ENCODE measurements at regions not wholly inside any gene's neighbourhood (a gene's known extent, or its start where the extent isn't known, plus 50 kb on each side); places are given as distances from the start of the nearest gene placed in this dataset.
"Not testable (repeated sequence)": the region's sequence is repeated elsewhere in the genome, so short reads cannot be mapped to it uniquely, and the experiment has no call there.

DNA sequence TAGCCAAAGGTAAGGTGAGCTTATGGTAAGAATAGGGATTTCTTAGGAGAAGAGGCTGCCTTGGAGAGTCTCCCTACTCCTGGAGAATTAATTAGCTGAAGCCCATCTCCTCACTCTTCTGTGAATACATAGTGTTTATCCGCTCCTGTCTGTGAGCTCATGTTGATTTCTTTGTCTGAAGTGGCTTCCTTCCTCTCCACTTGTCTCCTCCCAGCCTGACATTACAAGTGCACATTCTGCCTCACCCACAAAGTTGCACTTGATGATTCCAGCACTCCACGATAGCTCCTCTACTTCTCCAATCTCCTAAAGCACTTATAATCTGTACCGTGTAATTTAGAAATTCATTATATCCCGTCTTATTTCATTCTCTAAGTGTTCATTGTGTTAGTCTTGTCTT lies 287.2 kb downstream of the QKI start:
- no peak overlapping the region for H3K27ac ChIP-seq (ENCODE audit: low read length)
- H3K27me3 ChIP-seq (ENCODE audit: control insufficient read depth, insufficient read depth, low read length) = no peaks in the 10 kb centered on the region
- no peaks in the 10 kb centered on the region for H3K36me3 ChIP-seq (ENCODE audit: control insufficient read depth, insufficient read depth, low read length)
- no peaks in the 10 kb centered on the region for H3K4me1 ChIP-seq (ENCODE audit: control insufficient read depth, insufficient read depth, low read length)
- no peak for DNase-seq
- H3K4me3 ChIP-seq (ENCODE audit: low read length) = no peak overlapping the region
- WGBS (ENCODE audit: insufficient coverage, low lambda C conversion rate) = 100% methylated on average over 1 of the region's 4 CpGs
- H3K9me3 ChIP-seq (ENCODE audit: control insufficient read depth, low read depth, low read length) = no peaks in the 10 kb centered on the region

DNA sequence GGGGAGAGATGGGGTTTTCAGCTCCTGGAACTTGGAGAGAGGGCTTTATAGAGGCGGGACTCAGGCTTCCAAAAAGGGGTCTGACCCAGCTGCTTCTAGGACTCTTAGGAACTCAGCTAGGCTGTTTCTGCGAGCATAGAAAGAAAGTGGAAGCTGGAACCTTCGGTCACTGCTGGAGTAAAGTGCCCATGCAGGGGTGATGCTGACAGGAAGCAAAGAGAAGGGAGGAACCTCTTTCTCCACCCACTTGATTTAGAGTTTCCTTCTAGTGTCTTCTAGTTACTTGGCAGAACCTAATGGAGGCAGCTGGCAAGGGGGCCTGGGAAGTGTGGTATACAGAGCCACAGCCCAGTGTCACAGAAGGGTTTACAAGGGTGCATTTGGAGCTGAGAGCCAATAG lies 283.6 kb downstream of the QKI start:
- H3K4me1 ChIP-seq (ENCODE audit: control insufficient read depth, insufficient read depth, low read length) = no peaks in the 10 kb centered on the region
- no peak for DNase-seq

DNA sequence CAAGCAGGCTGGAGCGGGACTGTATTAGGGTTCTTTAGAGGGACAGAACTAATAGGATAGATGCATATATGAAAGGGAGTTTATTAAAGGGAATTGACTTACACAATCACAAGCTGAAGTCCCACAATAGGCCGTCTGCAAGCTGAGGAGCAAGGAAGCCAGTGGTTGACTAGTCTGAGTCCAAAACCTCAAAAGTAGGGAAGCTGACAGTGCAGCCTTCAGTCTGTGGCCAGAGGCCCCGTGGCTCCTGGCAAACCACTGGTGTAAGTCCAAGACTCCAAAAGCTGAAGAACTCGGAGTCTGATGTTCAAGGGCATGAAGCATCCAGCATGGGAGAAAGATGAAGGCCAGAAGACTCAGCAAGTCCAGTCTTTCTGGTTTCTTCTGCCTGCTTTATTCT lies 281.8 kb downstream of the QKI start:
- not testable (repeated sequence) for H3K9me3 ChIP-seq (ENCODE audit: control insufficient read depth, low read depth, low read length); H3K27ac ChIP-seq (ENCODE audit: low read length); DNase-seq; H3K36me3 ChIP-seq (ENCODE audit: control insufficient read depth, insufficient read depth, low read length); H3K4me3 ChIP-seq (ENCODE audit: low read length); H3K27me3 ChIP-seq (ENCODE audit: control insufficient read depth, insufficient read depth, low read length); H3K4me1 ChIP-seq (ENCODE audit: control insufficient read depth, insufficient read depth, low read length)
- WGBS (ENCODE audit: insufficient coverage, low lambda C conversion rate) = no CpG with 5 or more reads among the region's 4 CpGs

More for the DNA sequence above, 283.6 kb downstream of the QKI start:
- WGBS (ENCODE audit: insufficient coverage, low lambda C conversion rate) = no CpG with 5 or more reads among the region's 3 CpGs
- H3K27me3 ChIP-seq (ENCODE audit: control insufficient read depth, insufficient read depth, low read length) = no peaks in the 10 kb centered on the region
- H3K27ac ChIP-seq (ENCODE audit: low read length) = no peak overlapping the region
- no peaks in the 10 kb centered on the region for H3K36me3 ChIP-seq (ENCODE audit: control insufficient read depth, insufficient read depth, low read length)
- no peaks in the 10 kb centered on the region for H3K9me3 ChIP-seq (ENCODE audit: control insufficient read depth, low read depth, low read length)
- H3K4me3 ChIP-seq (ENCODE audit: low read length) = no peak overlapping the region

DNA sequence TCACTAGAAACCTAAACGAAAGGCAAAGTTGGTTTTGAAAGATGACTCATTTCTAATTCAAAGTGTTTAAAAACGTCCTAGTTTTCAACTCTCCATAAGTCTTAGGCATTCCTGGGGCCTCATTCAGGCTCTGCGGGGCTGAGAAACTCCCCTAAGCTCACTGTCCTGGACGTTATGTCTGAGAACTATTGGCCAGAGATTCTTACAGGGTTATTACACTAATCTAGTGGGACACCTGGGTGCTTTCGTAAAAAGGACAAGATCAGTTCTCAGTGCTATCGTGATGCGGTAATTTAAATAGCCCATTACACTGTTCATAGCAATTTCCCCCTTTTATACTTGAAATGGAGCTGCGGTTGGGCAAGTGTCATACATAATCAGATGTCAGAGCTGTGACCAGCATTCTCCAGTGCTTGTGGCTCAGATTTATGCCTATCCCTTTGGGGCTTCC lies 280.9 kb downstream of the QKI start:
- Histone ChIP-seq H3K36me3 (ENCODE audit: control insufficient read depth, insufficient read depth, low read length) (no peaks in the 10 kb centered on the region), H3K27ac (ENCODE audit: low read length) (no peak overlapping the region), H3K4me3 (ENCODE audit: low read length) (no peak overlapping the region), H3K9me3 (ENCODE audit: control insufficient read depth, low read depth, low read length) (no peaks in the 10 kb centered on the region), H3K27me3 (ENCODE audit: control insufficient read depth, insufficient read depth, low read length) (no peaks in the 10 kb centered on the region), H3K4me1 (ENCODE audit: control insufficient read depth, insufficient read depth, low read length) (no peaks in the 10 kb centered on the region)
- WGBS (ENCODE audit: insufficient coverage, low lambda C conversion rate) = no CpG with 5 or more reads among the region's 8 CpGs
- DNase-seq = no peak

DNA sequence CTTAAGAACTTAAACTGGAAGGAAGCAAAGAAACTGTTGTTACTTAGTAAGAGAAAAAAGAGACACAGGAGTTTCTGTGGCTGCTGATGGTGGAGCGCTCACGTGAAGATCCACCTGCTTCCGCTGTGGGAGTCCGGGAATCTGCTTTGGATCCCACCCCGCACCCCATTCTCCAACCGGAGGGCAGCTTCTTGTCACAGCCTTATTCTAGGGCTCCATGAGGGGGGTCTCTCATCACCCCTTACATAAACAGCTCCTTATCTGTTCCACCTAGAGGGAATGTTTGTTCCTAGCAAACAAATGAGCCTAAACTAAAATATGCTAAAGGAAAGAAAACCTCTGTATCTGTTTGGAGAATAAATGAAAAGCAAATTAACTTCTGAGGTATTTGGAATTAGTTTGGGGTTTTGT lies 280.5 kb downstream of the QKI start:
- Histone ChIP-seq H3K36me3 (ENCODE audit: control insufficient read depth, insufficient read depth, low read length) (no peaks in the 10 kb centered on the region), H3K27ac (ENCODE audit: low read length) (no peak overlapping the region)
- DNase-seq = no peak

DNA sequence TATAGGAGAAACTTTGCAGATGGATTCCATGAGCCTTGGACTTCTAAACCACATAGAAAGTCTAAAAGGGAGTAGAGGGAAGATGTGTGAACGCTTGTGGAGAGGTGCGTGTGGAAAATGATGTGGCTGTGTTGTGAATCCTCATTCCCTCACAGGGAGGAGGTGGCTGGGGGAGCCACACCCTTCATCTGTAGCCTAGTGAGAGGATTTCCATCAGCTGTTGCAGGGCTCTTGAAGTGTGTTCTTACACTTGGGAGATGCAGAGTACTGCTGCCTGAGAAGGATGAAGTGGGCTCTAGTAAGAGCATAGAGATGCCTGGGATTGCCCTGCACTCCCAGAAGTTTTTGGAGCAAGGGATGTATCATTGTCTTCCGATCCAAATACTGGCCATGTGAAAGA lies 279.6 kb downstream of the QKI start:
- WGBS (ENCODE audit: insufficient coverage, low lambda C conversion rate) = no CpG with 5 or more reads among the region's 3 CpGs
- no peaks in the 10 kb centered on the region for H3K4me1 ChIP-seq (ENCODE audit: control insufficient read depth, insufficient read depth, low read length)
- DNase-seq = no peak
- no peaks in the 10 kb centered on the region for H3K27me3 ChIP-seq (ENCODE audit: control insufficient read depth, insufficient read depth, low read length)
- H3K36me3 ChIP-seq (ENCODE audit: control insufficient read depth, insufficient read depth, low read length) = no peaks in the 10 kb centered on the region
- H3K27ac ChIP-seq (ENCODE audit: low read length) = no peak overlapping the region
- H3K9me3 ChIP-seq (ENCODE audit: control insufficient read depth, low read depth, low read length) = no peaks in the 10 kb centered on the region
- no peak overlapping the region for H3K4me3 ChIP-seq (ENCODE audit: low read length)

More for the DNA sequence above, 280.5 kb downstream of the QKI start:
- WGBS (ENCODE audit: insufficient coverage, low lambda C conversion rate) = no CpG with 5 or more reads among the region's 6 CpGs
- H3K4me1 ChIP-seq (ENCODE audit: control insufficient read depth, insufficient read depth, low read length) = no peaks in the 10 kb centered on the region
- no peak overlapping the region for H3K4me3 ChIP-seq (ENCODE audit: low read length)
- no peaks in the 10 kb centered on the region for H3K9me3 ChIP-seq (ENCODE audit: control insufficient read depth, low read depth, low read length)
- no peaks in the 10 kb centered on the region for H3K27me3 ChIP-seq (ENCODE audit: control insufficient read depth, insufficient read depth, low read length)

DNA sequence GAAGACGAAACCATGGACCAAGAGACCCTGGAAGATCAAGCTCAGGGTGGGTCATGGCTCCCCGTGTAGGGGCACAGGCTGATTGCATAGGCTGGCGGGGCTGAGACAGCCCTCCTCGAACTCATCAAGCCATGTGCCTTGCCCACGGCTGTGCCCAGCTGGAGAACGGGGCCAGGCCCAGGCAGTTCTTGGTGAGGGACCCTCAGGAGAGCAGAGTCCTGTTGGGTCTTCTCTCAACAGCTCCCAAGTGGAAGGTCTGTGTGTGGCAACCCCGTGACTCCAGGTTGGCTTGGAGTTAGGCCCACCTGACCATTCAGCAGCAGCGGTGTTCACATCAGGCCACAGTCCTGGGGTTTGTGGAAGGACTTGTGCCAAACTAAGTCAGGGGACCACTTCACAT lies 276.5 kb downstream of the QKI start:
- no CpG with 5 or more reads among the region's 8 CpGs for WGBS (ENCODE audit: insufficient coverage, low lambda C conversion rate)

DNA sequence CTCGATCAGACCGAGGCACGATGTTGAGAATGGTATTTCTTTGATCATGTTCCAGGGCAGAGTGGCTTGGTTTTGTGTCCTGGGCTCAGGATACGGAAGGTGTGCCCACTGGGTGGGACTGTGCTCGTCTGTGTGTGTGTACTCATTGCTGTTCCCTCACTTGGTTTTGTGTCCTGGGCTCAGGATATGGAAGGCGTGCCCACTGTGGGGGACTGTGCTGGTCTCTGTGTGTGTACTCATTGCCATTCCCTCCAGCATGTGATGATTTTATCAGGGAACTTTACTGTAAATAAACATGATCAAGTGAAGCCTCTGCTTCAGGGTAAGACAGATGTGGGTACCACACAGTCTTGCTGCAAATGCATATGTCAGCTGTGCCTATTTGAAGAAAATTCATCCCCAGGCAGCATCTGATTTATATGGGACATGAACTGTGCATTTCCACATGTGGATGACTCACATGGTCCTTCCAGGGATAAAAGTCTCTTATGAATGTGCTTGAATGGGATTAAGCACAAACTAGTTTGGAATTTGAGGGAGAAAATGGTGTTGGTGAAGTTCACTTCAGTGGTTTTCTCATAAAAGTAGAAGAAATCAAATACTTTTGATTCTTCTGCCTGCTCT lies 274.3 kb downstream of the QKI start:
- DNase-seq = no peak
- Histone ChIP-seq H3K27me3 (ENCODE audit: control insufficient read depth, insufficient read depth, low read length) (no peaks in the 10 kb centered on the region), H3K4me1 (ENCODE audit: control insufficient read depth, insufficient read depth, low read length) (no peaks in the 10 kb centered on the region), H3K4me3 (ENCODE audit: low read length) (no peak overlapping the region), H3K9me3 (ENCODE audit: control insufficient read depth, low read depth, low read length) (no peaks in the 10 kb centered on the region), H3K27ac (ENCODE audit: low read length) (no peak overlapping the region), H3K36me3 (ENCODE audit: control insufficient read depth, insufficient read depth, low read length) (no peaks in the 10 kb centered on the region)
- no CpG with 5 or more reads among the region's 6 CpGs for WGBS (ENCODE audit: insufficient coverage, low lambda C conversion rate)

More for the DNA sequence above, 276.5 kb downstream of the QKI start:
- no peaks in the 10 kb centered on the region for H3K4me1 ChIP-seq (ENCODE audit: control insufficient read depth, insufficient read depth, low read length)
- no peak for DNase-seq
- no peaks in the 10 kb centered on the region for H3K9me3 ChIP-seq (ENCODE audit: control insufficient read depth, low read depth, low read length)
- no peak overlapping the region for H3K4me3 ChIP-seq (ENCODE audit: low read length)
- H3K36me3 ChIP-seq (ENCODE audit: control insufficient read depth, insufficient read depth, low read length) = no peaks in the 10 kb centered on the region
- H3K27me3 ChIP-seq (ENCODE audit: control insufficient read depth, insufficient read depth, low read length) = no peaks in the 10 kb centered on the region
- H3K27ac ChIP-seq (ENCODE audit: low read length) = no peak overlapping the region

DNA sequence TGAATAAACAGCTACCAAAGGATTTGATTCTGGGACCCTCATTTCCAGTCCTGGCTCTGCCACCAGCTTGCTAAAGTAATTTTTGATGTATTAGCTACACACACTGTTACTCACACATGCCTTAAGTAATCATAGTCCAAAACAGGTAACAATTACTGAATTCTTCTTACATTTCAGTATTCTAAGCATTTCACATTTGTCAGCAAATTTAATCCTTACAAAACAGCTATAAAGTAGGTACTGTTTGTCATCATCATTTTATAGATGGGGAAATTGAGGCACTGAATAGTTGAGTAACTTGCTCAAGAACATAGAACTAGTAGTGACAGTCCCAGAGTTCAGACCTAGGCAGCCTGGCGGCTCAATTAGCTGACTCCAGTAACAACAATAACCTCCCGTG lies 272.6 kb downstream of the QKI start:
- DNase-seq = no peak
- no peak overlapping the region for H3K27ac ChIP-seq (ENCODE audit: low read length)
- no peaks in the 10 kb centered on the region for H3K36me3 ChIP-seq (ENCODE audit: control insufficient read depth, insufficient read depth, low read length)
- H3K4me1 ChIP-seq (ENCODE audit: control insufficient read depth, insufficient read depth, low read length) = no peaks in the 10 kb centered on the region
- H3K27me3 ChIP-seq (ENCODE audit: control insufficient read depth, insufficient read depth, low read length) = no peaks in the 10 kb centered on the region
- no CpG with 5 or more reads among the region's 2 CpGs for WGBS (ENCODE audit: insufficient coverage, low lambda C conversion rate)
- no peaks in the 10 kb centered on the region for H3K9me3 ChIP-seq (ENCODE audit: control insufficient read depth, low read depth, low read length)
- no peak overlapping the region for H3K4me3 ChIP-seq (ENCODE audit: low read length)

DNA sequence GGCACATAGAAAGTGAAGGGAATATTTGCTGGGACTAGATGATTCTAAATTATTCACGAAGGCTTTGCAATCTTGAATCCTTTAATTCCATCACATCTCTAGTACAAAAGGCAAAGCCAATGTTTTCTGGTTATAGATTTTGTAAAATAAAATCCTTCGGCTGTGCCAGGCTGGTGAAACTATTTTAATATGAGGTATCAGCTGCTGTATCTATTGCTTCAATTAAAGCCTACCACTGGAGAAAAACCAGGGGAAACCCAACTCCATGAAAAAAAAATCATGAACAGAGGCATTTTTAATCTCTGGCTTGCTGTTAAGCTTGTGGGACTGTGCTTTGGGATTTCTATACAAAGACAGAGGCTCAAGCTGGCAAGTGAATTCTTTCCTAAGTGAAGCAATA lies 271.8 kb downstream of the QKI start:
- Histone ChIP-seq H3K27me3 (ENCODE audit: control insufficient read depth, insufficient read depth, low read length) (no peaks in the 10 kb centered on the region), H3K4me3 (ENCODE audit: low read length) (no peak overlapping the region), H3K9me3 (ENCODE audit: control insufficient read depth, low read depth, low read length) (no peaks in the 10 kb centered on the region), H3K36me3 (ENCODE audit: control insufficient read depth, insufficient read depth, low read length) (no peaks in the 10 kb centered on the region), H3K27ac (ENCODE audit: low read length) (no peak overlapping the region), H3K4me1 (ENCODE audit: control insufficient read depth, insufficient read depth, low read length) (no peaks in the 10 kb centered on the region)
- 100% methylated on average over 1 of the region's 2 CpGs for WGBS (ENCODE audit: insufficient coverage, low lambda C conversion rate)
- no peak for DNase-seq

DNA sequence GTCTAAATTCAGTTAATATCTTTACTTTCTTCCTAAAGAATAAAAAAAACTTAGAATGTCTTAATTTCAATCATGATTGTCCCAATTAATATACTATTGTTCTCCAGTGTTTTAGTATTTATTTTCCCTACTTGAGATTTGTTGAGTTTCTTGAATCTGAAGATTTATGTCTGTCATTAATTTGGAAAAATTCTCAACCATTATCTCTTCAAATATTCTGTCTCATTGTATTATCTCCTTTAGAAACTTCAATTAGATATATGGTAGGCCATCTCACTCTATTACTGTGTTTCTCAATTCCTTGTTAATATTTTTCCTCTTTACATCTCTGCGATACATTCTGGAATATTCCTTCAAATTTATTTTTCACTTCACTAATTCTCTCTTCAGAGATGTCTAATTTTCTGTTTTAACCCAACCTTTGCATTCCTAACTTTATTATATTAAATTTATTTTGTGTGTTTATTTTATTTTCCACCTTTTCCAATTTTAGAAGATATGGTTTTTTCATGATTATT lies 268.6 kb downstream of the QKI start:
- H3K27ac ChIP-seq (ENCODE audit: low read length) = no peak overlapping the region
- no peaks in the 10 kb centered on the region for H3K4me1 ChIP-seq (ENCODE audit: control insufficient read depth, insufficient read depth, low read length)
- DNase-seq = no peak
- no peaks in the 10 kb centered on the region for H3K27me3 ChIP-seq (ENCODE audit: control insufficient read depth, insufficient read depth, low read length)
- no peak overlapping the region for H3K4me3 ChIP-seq (ENCODE audit: low read length)
- WGBS (ENCODE audit: insufficient coverage, low lambda C conversion rate) = 100% methylated on average over 1 of the region's 1 CpG
- H3K9me3 ChIP-seq (ENCODE audit: control insufficient read depth, low read depth, low read length) = no peaks in the 10 kb centered on the region
- H3K36me3 ChIP-seq (ENCODE audit: control insufficient read depth, insufficient read depth, low read length) = no peaks in the 10 kb centered on the region
